ENCODE measurements at regions not wholly inside any gene's neighbourhood (a gene's known extent, or its start where the extent isn't known, plus 50 kb on each side); places are given as distances from the start of the nearest gene placed in this dataset.

- DNase-seq = no peak
- no peak for TF ChIP-seq CTCF (IDR thresholded peaks at IDR 0.05; ENCODE audit: borderline replicate concordance)
- Histone ChIP-seq H3K4me1 (no peaks in the 10 kb centered on the region), H3K36me3 (no peaks in the 10 kb centered on the region), H3K9me3 (replicated peaks) (peaks cover 13% of the 10 kb centered on the region), H3K4me3 (no peak overlapping the region), H3K27ac (replicated peaks) (no peak overlapping the region), H3K27me3 (ENCODE audit: low read depth) (no peaks in the 10 kb centered on the region)
- intact Hi-C loops (cut with micrococcal nuclease) = no loop called here
These were observed 212.8 kb upstream of the PDE5A start for GRCh38 chr4:119841361-119841760.

- no peaks in the 10 kb centered on the region for H3K27me3 ChIP-seq (ENCODE audit: low read depth)
- DNase-seq = no peak
- intact Hi-C loops (cut with micrococcal nuclease) = no loop called here
- no peak overlapping the region for H3K27ac ChIP-seq (replicated peaks)
- H3K9me3 ChIP-seq (replicated peaks) = peaks cover 17% of the 10 kb centered on the region
- H3K4me1 ChIP-seq = no peaks in the 10 kb centered on the region
- no peak overlapping the region for H3K4me3 ChIP-seq
- TF ChIP-seq CTCF (IDR thresholded peaks at IDR 0.05; ENCODE audit: borderline replicate concordance) = no peak
- H3K36me3 ChIP-seq = no peaks in the 10 kb centered on the region
These were observed 207.0 kb upstream of the PDE5A start for GRCh38 chr4:119835613-119835910.

- Histone ChIP-seq H3K27me3 (ENCODE audit: low read depth) (no peaks in the 10 kb centered on the region), H3K4me1 (no peaks in the 10 kb centered on the region), H3K36me3 (no peaks in the 10 kb centered on the region), H3K9me3 (replicated peaks) (peaks cover 17% of the 10 kb centered on the region), H3K4me3 (no peak overlapping the region), H3K27ac (replicated peaks) (no peak overlapping the region)
- intact Hi-C loops (cut with micrococcal nuclease) = no loop called here
- DNase-seq = no peak
- no peak for TF ChIP-seq CTCF (IDR thresholded peaks at IDR 0.05; ENCODE audit: borderline replicate concordance)
These were observed 206.5 kb upstream of the PDE5A start for GRCh38 chr4:119834906-119835612.

GRCh38 chr4:119833611-119834010 is 205.0 kb upstream of the PDE5A start:
- H3K4me3 ChIP-seq = no peak overlapping the region
- H3K9me3 ChIP-seq (replicated peaks) = peaks cover 9% of the 10 kb centered on the region
- no peaks in the 10 kb centered on the region for H3K27me3 ChIP-seq (ENCODE audit: low read depth)
- no peaks in the 10 kb centered on the region for H3K36me3 ChIP-seq
- no peak overlapping the region for H3K27ac ChIP-seq (replicated peaks)
- DNase-seq = no peak
- H3K4me1 ChIP-seq = no peaks in the 10 kb centered on the region
- intact Hi-C loops (cut with micrococcal nuclease) = no loop called here
- no peak for TF ChIP-seq CTCF (IDR thresholded peaks at IDR 0.05; ENCODE audit: borderline replicate concordance)

- peaks cover 10% of the 10 kb centered on the region for H3K9me3 ChIP-seq (replicated peaks)
- no peaks in the 10 kb centered on the region for H3K27me3 ChIP-seq (ENCODE audit: low read depth)
- no peaks in the 10 kb centered on the region for H3K4me1 ChIP-seq
- TF ChIP-seq CTCF (IDR thresholded peaks at IDR 0.05; ENCODE audit: borderline replicate concordance) = no peak
- intact Hi-C loops (cut with micrococcal nuclease) = no loop called here
- no peak for DNase-seq
- no peak overlapping the region for H3K4me3 ChIP-seq
- no peaks in the 10 kb centered on the region for H3K36me3 ChIP-seq
- H3K27ac ChIP-seq (replicated peaks) = no peak overlapping the region
These were observed 204.2 kb upstream of the PDE5A start for GRCh38 chr4:119832776-119833175.
